Small intestine (tissue), 7 donors: ENCODE measurements at regions not wholly inside any gene's neighbourhood (a gene's known extent, or its start where the extent isn't known, plus 50 kb on each side); places are given as distances from the start of the nearest gene placed in this dataset.

ENCODE experiments used
- DNase-seq, 2 donors: peaks; one replicate each; pipeline versions ENCODE4 v3.0.0 to v3.0.0-alpha.2; 2013
- FAIRE-seq: peaks from 2 replicates; lab custom pipeline; 2012; peaks lifted over from hg19 to GRCh38; lab: Jason Lieb, UNC
- H3K27ac ChIP-seq, 3 donors: one replicate each; pipeline ENCODE4 v1.5.1; 2013; ENCODE audit warnings: low read length in 2 of 3, mild to moderate bottlenecking in 2 of 3, control low read depth in 1 of 3, inconsistent platforms in 1 of 3, low read depth in 1 of 3, moderate library complexity in 1 of 3
- H3K27me3 ChIP-seq, 3 donors: one replicate each; pipeline ENCODE4 v1.6.1; 2013; ENCODE audit warnings: low read length in 3 of 3, inconsistent platforms in 1 of 3; ENCODE audit not compliant: control insufficient read depth in 3 of 3, insufficient read depth in 3 of 3
- H3K36me3 ChIP-seq, 3 donors: one replicate each; pipeline ENCODE4 v1.6.1; 2013; ENCODE audit warnings: low read length in 3 of 3, inconsistent platforms in 1 of 3, low read depth in 1 of 3, mild to moderate bottlenecking in 1 of 3, moderate library complexity in 1 of 3; ENCODE audit not compliant: control insufficient read depth in 3 of 3, insufficient read depth in 2 of 3
- H3K4me1 ChIP-seq, 3 donors: one replicate each; pipeline ENCODE4 v1.6.1; 2013; ENCODE audit warnings: low read length in 2 of 3, inconsistent platforms in 1 of 3, low read depth in 1 of 3, mild to moderate bottlenecking in 1 of 3, moderate library complexity in 1 of 3; ENCODE audit not compliant: control insufficient read depth in 3 of 3, insufficient read depth in 2 of 3
- H3K4me3 ChIP-seq, 3 donors: one replicate each; pipeline ENCODE4 v1.5.1; 2013; ENCODE audit warnings: low read length in 3 of 3, control low read depth in 1 of 3, inconsistent platforms in 1 of 3, low read depth in 1 of 3, mild to moderate bottlenecking in 1 of 3, moderate library complexity in 1 of 3
- H3K9me3 ChIP-seq, 2 donors: one replicate each; pipeline ENCODE4 v1.6.1; 2013; ENCODE audit warnings: low read depth in 1 of 2, low read length in 1 of 2; ENCODE audit not compliant: control insufficient read depth in 2 of 2, insufficient read depth in 1 of 2
- WGBS, 3 donors: extraction: QIAGEN DNeasy Blood & Tissue Kit; methylation state at CpG; one replicate each; pipeline ENCODE4 v1.1.7; 2013; 5-methylcytosine and 5-hydroxymethylcytosine counted together
- donor health status: healthy with polysubstance abuse.
- donor health status: control.
- donor health status: control.
- donor health status: Bipolar disorder and iron deficiency.
- donor health status: healthy.

- DNase-seq = no peak
- Histone ChIP-seq H3K4me3 (no peak overlapping the region), H3K9me3 (no peaks in the 10 kb centered on the region), H3K27ac (no peak overlapping the region), H3K36me3 (no peaks in the 10 kb centered on the region), H3K27me3 (no peaks in the 10 kb centered on the region), H3K4me1 (no peaks in the 10 kb centered on the region)
- no peak for FAIRE-seq
- WGBS, 3 donors = 82 to 88% (median 83%) methylated on average over 6 of the region's 6 CpGs
Measured at GRCh38 chr3:148087601-148088371, 609.9 kb upstream of the AGTR1 start.

GRCh38 chr3:148089171-148089570, 608.5 kb upstream of the AGTR1 start:
- no peak overlapping the region for H3K4me3 ChIP-seq
- no peak for FAIRE-seq
- H3K27ac ChIP-seq = no peak overlapping the region
- H3K4me1 ChIP-seq = no peaks in the 10 kb centered on the region
- no peaks in the 10 kb centered on the region for H3K36me3 ChIP-seq
- no peak for DNase-seq
- H3K9me3 ChIP-seq = no peaks in the 10 kb centered on the region
- no peaks in the 10 kb centered on the region for H3K27me3 ChIP-seq

DNA sequence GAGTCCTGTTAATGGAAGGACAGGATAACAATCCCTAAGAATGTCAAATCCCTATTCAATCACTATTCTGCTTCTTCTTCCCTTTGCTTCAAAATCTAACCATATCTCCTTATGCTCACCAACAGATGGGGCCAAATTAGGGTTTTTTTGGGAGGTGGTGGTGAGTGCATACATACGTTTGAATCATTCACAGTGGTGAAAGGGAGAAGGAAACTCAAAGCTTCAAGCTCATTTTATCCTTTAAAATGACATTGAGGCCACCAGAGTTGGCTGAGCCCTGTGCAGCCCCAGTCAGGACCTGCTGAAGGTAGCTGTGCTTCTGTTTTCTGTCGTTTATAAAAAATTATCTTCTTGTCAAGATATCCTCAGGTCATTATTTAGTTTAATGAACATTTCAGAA, 607.5 kb upstream of the AGTR1 start:
- FAIRE-seq (no peak), DNase-seq (no peak)
- no peak overlapping the region for H3K27ac ChIP-seq
- H3K36me3 ChIP-seq = no peaks in the 10 kb centered on the region
- 39 to 57% (median 46%) methylated on average over 2 of the region's 2 CpGs for WGBS, 3 donors
- no peaks in the 10 kb centered on the region for H3K9me3 ChIP-seq
- H3K4me1 ChIP-seq = no peaks in the 10 kb centered on the region
- H3K27me3 ChIP-seq = no peaks in the 10 kb centered on the region
- no peak overlapping the region for H3K4me3 ChIP-seq

GRCh38 chr3:148092624-148093347, 604.9 kb upstream of the AGTR1 start:
- FAIRE-seq (no peak), DNase-seq (no peak)
- no peaks in the 10 kb centered on the region for H3K4me1 ChIP-seq
- no peaks in the 10 kb centered on the region for H3K27me3 ChIP-seq
- no peaks in the 10 kb centered on the region for H3K9me3 ChIP-seq
- WGBS, 3 donors = 47 to 68% (median 56%) methylated on average over 5 of the region's 5 CpGs
- H3K27ac ChIP-seq = no peak overlapping the region
- no peak overlapping the region for H3K4me3 ChIP-seq
- H3K36me3 ChIP-seq = no peaks in the 10 kb centered on the region

- H3K27ac ChIP-seq = no peak overlapping the region
- no peaks in the 10 kb centered on the region for H3K4me1 ChIP-seq
- no peaks in the 10 kb centered on the region for H3K9me3 ChIP-seq
- WGBS, 3 donors = 28 to 65% (median 42%) methylated on average over 1 of the region's 1 CpG
- no peaks in the 10 kb centered on the region for H3K36me3 ChIP-seq
- H3K27me3 ChIP-seq = no peaks in the 10 kb centered on the region
- no peak for DNase-seq
- FAIRE-seq = peak; percentile 77
- H3K4me3 ChIP-seq = no peak overlapping the region
Measured at GRCh38 chr3:148093753-148094152, 604.0 kb upstream of the AGTR1 start.

DNA sequence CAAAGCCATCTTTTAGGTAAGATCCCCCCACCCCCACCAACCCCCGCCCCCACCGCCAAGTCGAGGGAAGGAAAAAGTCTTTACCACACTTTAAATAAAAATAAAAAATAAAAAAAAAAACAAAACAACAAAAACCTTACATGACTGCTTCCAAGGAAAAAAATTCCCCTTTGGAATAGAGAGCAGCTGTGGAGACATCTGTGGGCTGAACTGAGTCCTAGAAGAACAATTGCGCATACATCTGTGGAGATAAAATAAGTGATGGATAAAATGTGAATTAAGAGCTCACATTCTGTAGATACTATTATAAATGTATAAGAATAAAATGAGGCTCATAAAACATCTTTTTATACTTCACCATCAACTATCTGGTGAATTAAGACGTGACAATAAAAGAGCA, 601.7 kb upstream of the AGTR1 start:
- H3K27ac ChIP-seq = no peak overlapping the region
- H3K4me1 ChIP-seq = no peaks in the 10 kb centered on the region
- WGBS, 3 donors = 71 to 79% (median 75%) methylated on average over 5 of the region's 5 CpGs
- H3K4me3 ChIP-seq = no peak overlapping the region
- no peak for FAIRE-seq
- no peak for DNase-seq
- no peaks in the 10 kb centered on the region for H3K36me3 ChIP-seq
- H3K27me3 ChIP-seq = no peaks in the 10 kb centered on the region
- H3K9me3 ChIP-seq = no peaks in the 10 kb centered on the region

GRCh38 chr3:148100476-148100875, 597.2 kb upstream of the AGTR1 start:
- no peak overlapping the region for H3K4me3 ChIP-seq
- no peak for FAIRE-seq

GRCh38 chr3:148101061-148101460, 596.6 kb upstream of the AGTR1 start:
- DNase-seq = no peak
- Histone ChIP-seq H3K4me1 (no peaks in the 10 kb centered on the region), H3K36me3 (no peaks in the 10 kb centered on the region), H3K4me3 (no peak overlapping the region), H3K9me3 (no peaks in the 10 kb centered on the region), H3K27ac (no peak overlapping the region), H3K27me3 (no peaks in the 10 kb centered on the region)
- WGBS, 3 donors = 52 to 67% (median 66%) methylated on average over 1 of the region's 1 CpG
- FAIRE-seq = no peak

More at GRCh38 chr3:148100476-148100875, 597.2 kb upstream of the AGTR1 start:
- H3K36me3 ChIP-seq = no peaks in the 10 kb centered on the region
- no peaks in the 10 kb centered on the region for H3K4me1 ChIP-seq
- H3K27me3 ChIP-seq = no peaks in the 10 kb centered on the region
- no peak for DNase-seq
- H3K27ac ChIP-seq = no peak overlapping the region
- H3K9me3 ChIP-seq = no peaks in the 10 kb centered on the region
